PC-3 (cell line): ENCODE measurements at regions not wholly inside any gene's neighbourhood (a gene's known extent, or its start where the extent isn't known, plus 50 kb on each side); places are given as distances from the start of the nearest gene placed in this dataset.

Experiments
- ATAC-seq: fragments of 200-7000 bp; cut with Tn5 transposase; 2 replicates; pipeline ENCODE4 v1.9.1; 2020; ENCODE audit warnings: mild to moderate bottlenecking, moderate library complexity
- BruUV-seq: library from RNA; stranded (reverse); fragments of 400-500 nt; replicated peaks from 2 replicates; lab custom pipeline; 2021; lab: Mats Ljungman, UMichigan
- CTCF ChIA-PET: fragments of 300-600 bp; sonication (Branson Sonifier 250); formaldehyde crosslinking; loops from one replicate; lab custom pipeline; 2022; ENCODE audit warnings: antibody characterized with exemption; lab: Charles Lee
- POLR2A ChIA-PET: fragments of 300-600 bp; sonication (Branson Sonifier 250); formaldehyde crosslinking; loops from one replicate; lab custom pipeline; 2022; ENCODE audit warnings: antibody characterized with exemption; ENCODE audit not compliant: unreplicated experiment; lab: Charles Lee
- DNase-seq: peaks from one replicate; pipeline ENCODE4 v3.0.0-alpha.2; 2015
- H2AFZ ChIP-seq: fragments of 300-600 bp; sonication (generic); 2 replicates; pipeline ENCODE4 v1.6.0; 2016; ENCODE audit warnings: antibody characterized with exemption, low read length
- H3F3A ChIP-seq: fragments of 300-600 bp; sonication (generic); one replicate; pipeline ENCODE4 v1.6.0; 2017; ENCODE audit warnings: antibody characterized with exemption, low read length, control low read depth, mild to moderate bottlenecking; ENCODE audit not compliant: unreplicated experiment
- H3K27ac ChIP-seq: fragments of 300-600 bp; sonication (generic); 2 replicates; pipeline ENCODE4 v1.5.1; 2016; ENCODE audit warnings: mild to moderate bottlenecking, low read length
- H3K27me3 ChIP-seq: fragments of 300-600 bp; sonication (generic); 2 replicates; pipeline ENCODE4 v1.6.1; 2016; ENCODE audit warnings: low read length, mixed read lengths
- H3K36me3 ChIP-seq: fragments of 300-600 bp; sonication (generic); 2 replicates; pipeline ENCODE4 v1.6.1; 2016; ENCODE audit warnings: low read depth, mixed run types, low read length, mixed read lengths
- H3K4me1 ChIP-seq: fragments of 300-600 bp; sonication (generic); 2 replicates; pipeline ENCODE4 v1.5.1; 2016; ENCODE audit warnings: low read length; ENCODE audit not compliant: insufficient read depth
- H3K4me2 ChIP-seq: fragments of 300-600 bp; sonication (generic); 2 replicates; pipeline ENCODE4 v1.6.0; 2016; ENCODE audit warnings: low read length
- H3K4me3 ChIP-seq: fragments of 300-600 bp; sonication (generic); 2 replicates; pipeline ENCODE4 v1.5.1; 2016; ENCODE audit warnings: mild to moderate bottlenecking, low read length, mixed read lengths
- H3K79me2 ChIP-seq: fragments of 300-600 bp; sonication (generic); 2 replicates; pipeline ENCODE4 v1.6.1; 2017; ENCODE audit warnings: low read length, mixed read lengths
- H3K9ac ChIP-seq: fragments of 300-600 bp; sonication (generic); 2 replicates; pipeline ENCODE4 v1.6.0; 2016; ENCODE audit warnings: mild to moderate bottlenecking, low read length
- H3K9me2 ChIP-seq: fragments of 300-600 bp; sonication (generic); replicated peaks from 2 replicates; pipeline ENCODE4 v1.6.1; 2016; ENCODE audit warnings: mixed run types, low read length, mixed read lengths
- H3K9me3 ChIP-seq: fragments of 300-600 bp; sonication (generic); 2 replicates; pipeline ENCODE4 v1.6.1; 2016; ENCODE audit warnings: low read length, mixed read lengths
- H4K20me1 ChIP-seq: fragments of 300-600 bp; sonication (generic); 2 replicates; pipeline ENCODE4 v1.6.1; 2016; ENCODE audit warnings: low read length, mixed read lengths
- EZH2 ChIP-seq: fragments of 300-600 bp; sonication (generic); IDR thresholded peaks from one replicate; pipeline ENCODE4 v1.6.1; 2017; ENCODE audit warnings: antibody characterized with exemption, mild to moderate bottlenecking, low read length; ENCODE audit not compliant: unreplicated experiment
- EZH2phosphoT487 ChIP-seq: fragments of 300-600 bp; sonication (generic); IDR thresholded peaks from 2 replicates; pipeline ENCODE4 v1.6.1; 2018; ENCODE audit warnings: mild to moderate bottlenecking, antibody characterized with exemption, low read length, borderline replicate concordance
- intact Hi-C: fragments of 100-400 bp; cut with micrococcal nuclease; formaldehyde crosslinking; loops from 2 replicates; pipeline ENCODE4 v1.9.0; 2023
- TF ChIP-seq, protein P1 (sequence below): fragments of 300-600 bp; sonication (generic); conservative IDR thresholded peaks from 2 replicates; pipeline ENCODE4 v1.5.1; 2017; ENCODE audit warnings: antibody characterized with exemption, low read depth, mild to moderate bottlenecking, low read length

DNA sequence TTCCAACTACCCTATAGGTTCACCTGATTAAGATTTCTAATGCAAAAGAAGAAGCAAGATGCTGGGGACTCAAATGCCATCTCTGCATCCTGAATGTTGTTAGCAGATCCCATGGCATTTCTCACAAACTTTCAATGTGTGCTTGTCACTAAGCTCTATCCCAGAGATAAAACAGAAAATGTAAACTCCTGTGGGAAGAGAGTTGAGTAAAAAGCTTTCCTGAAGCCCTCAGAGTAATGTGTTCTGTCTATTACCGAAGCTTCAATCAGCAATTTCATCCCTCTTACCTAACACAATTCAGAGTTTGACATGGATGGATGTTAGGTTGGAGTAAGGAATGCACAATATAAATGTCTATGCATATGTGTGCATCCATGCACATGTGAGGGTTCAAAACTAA, 829.9 kb upstream of the PRMT6 start:
- Histone ChIP-seq H3K27ac (no peak overlapping the region), H2AFZ (no peak overlapping the region), H3K4me2 (no peak overlapping the region), H3K9me3 (no peaks in the 10 kb centered on the region), H3F3A (no peaks in the 10 kb centered on the region), H3K27me3 (no peaks in the 10 kb centered on the region), H3K79me2 (no peaks in the 10 kb centered on the region), H4K20me1 (no peaks in the 10 kb centered on the region), H3K9me2 (no peaks in the 10 kb centered on the region), H3K9ac (no peak overlapping the region), H3K36me3 (no peaks in the 10 kb centered on the region), H3K4me1 (no peaks in the 10 kb centered on the region), H3K4me3 (no peak overlapping the region)
- ChIA-PET CTCF (no interaction called here), POLR2A (no interaction called here)
- TF ChIP-seq, protein P1, sequence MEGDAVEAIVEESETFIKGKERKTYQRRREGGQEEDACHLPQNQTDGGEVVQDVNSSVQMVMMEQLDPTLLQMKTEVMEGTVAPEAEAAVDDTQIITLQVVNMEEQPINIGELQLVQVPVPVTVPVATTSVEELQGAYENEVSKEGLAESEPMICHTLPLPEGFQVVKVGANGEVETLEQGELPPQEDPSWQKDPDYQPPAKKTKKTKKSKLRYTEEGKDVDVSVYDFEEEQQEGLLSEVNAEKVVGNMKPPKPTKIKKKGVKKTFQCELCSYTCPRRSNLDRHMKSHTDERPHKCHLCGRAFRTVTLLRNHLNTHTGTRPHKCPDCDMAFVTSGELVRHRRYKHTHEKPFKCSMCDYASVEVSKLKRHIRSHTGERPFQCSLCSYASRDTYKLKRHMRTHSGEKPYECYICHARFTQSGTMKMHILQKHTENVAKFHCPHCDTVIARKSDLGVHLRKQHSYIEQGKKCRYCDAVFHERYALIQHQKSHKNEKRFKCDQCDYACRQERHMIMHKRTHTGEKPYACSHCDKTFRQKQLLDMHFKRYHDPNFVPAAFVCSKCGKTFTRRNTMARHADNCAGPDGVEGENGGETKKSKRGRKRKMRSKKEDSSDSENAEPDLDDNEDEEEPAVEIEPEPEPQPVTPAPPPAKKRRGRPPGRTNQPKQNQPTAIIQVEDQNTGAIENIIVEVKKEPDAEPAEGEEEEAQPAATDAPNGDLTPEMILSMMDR: no peak
- TF ChIP-seq EZH2 (no peak), EZH2phosphoT487 (no peak)
- intact Hi-C loops: no loop called here
- DNase-seq (no peak), ATAC-seq (no peak)
- no TSS peak for BruUV-seq

DNA sequence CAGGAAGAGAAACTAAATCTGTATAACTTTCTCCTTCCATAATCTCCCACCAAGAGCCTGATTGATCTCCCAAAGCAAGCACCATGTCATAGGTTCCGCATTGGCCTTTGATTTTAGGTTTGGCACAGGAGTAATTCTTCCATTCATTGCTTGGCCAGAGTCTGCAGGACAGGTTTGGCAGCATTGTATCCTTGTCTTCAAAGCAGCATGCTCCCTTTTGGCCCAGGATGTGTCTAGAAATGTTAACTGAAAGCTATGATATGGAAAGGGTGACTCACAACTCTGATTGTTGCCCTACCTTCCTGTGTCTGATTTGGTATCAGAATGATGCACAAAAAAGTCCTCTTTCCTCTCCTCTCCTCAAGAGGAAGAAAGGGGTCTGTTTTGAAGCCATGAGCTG, 824.3 kb upstream of the PRMT6 start:
- no peak overlapping the region for H3K4me2 ChIP-seq
- TF ChIP-seq EZH2: no peak
- TF ChIP-seq, protein P1: no peak
- no peak for TF ChIP-seq EZH2phosphoT487
- ATAC-seq (no peak), DNase-seq (peak; percentile 71)
- no peak overlapping the region for H2AFZ ChIP-seq
- H3K9me2 ChIP-seq: no peaks in the 10 kb centered on the region
- H3K4me3 ChIP-seq: no peak overlapping the region
- no TSS peak for BruUV-seq
- H3K9me3 ChIP-seq: no peaks in the 10 kb centered on the region
- H3K36me3 ChIP-seq: no peaks in the 10 kb centered on the region
- POLR2A ChIA-PET: no interaction called here
- peaks cover 8% of the 10 kb centered on the region for H3K4me1 ChIP-seq
- H3K79me2 ChIP-seq: no peaks in the 10 kb centered on the region
- no peaks in the 10 kb centered on the region for H3F3A ChIP-seq
- H3K27ac ChIP-seq: no peak overlapping the region
- CTCF ChIA-PET: no interaction called here
- no peaks in the 10 kb centered on the region for H4K20me1 ChIP-seq
- H3K27me3 ChIP-seq: no peaks in the 10 kb centered on the region
- H3K9ac ChIP-seq: no peak overlapping the region
- intact Hi-C loops: no loop called here

DNA sequence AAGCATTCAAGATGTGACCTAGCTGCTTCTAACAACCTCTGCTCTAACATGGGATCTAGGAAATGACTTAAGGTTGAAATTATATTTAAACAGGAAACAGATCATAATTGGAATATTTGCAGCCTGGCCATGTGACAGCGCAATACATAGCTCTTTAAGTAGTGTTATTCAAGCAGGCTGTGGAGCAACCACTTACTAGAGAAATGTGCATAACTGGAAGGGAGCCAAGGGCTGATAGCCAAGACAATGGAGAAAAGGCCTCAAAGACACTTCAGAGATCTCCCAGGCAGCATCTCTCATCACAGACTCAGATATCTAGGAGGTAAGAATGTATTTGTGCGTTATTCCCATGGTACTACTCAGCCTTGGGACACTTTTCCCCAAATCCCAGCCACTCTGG, 823.0 kb upstream of the PRMT6 start:
- ChIA-PET CTCF (no interaction called here), POLR2A (no interaction called here)

More for the DNA sequence above, 823.0 kb upstream of the PRMT6 start:
- DNase-seq (no peak), ATAC-seq (no peak)
- Histone ChIP-seq H3K4me1 (peaks cover 8% of the 10 kb centered on the region), H2AFZ (no peak overlapping the region), H3K36me3 (no peaks in the 10 kb centered on the region), H3K79me2 (no peaks in the 10 kb centered on the region), H3K27ac (no peak overlapping the region), H3F3A (no peaks in the 10 kb centered on the region), H3K27me3 (no peaks in the 10 kb centered on the region), H4K20me1 (no peaks in the 10 kb centered on the region), H3K9me2 (no peaks in the 10 kb centered on the region), H3K4me2 (no peak overlapping the region), H3K4me3 (no peak overlapping the region), H3K9me3 (no peaks in the 10 kb centered on the region), H3K9ac (no peak overlapping the region)
- intact Hi-C loops: no loop called here
- TF ChIP-seq EZH2phosphoT487 (no peak), EZH2 (no peak)
- TF ChIP-seq, protein P1: no peak
- BruUV-seq: no TSS peak
